Esophagus mucosa (tissue), 1 donor: ENCODE measurements at regions not wholly inside any gene's neighbourhood (a gene's known extent, or its start where the extent isn't known, plus 50 kb on each side); places are given as distances from the start of the nearest gene placed in this dataset.
A peak's percentile ranks its signal among the peaks of the same experiment; 100 is the strongest.

Experiments
- ATAC-seq: fragments of 200-7000 bp; cut with Tn5 transposase; one replicate; pipeline ENCODE4 v1.9.1; 2020
- donor health status: DM: yes; HTN: yes; CAD: no.

DNA sequence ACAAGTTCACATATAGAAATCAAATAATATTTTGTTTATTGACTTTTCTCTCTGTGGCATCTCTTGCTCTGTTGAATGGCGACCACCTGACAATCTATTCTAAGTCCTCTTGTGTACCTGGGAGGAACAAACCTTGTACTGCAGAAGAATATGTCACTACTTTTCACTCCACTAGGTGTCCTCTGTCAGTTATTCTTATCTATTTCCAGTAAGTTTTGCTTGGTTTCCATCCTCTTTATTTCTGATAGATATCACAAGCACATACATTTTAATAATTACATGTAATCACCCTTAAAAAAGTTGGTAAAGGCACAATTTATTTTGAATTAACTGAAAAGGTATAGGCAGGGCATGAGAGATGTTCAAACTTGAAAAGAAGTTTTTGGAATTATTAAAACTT lies 238.4 kb downstream of the SNCA start:
- no peak for ATAC-seq

DNA sequence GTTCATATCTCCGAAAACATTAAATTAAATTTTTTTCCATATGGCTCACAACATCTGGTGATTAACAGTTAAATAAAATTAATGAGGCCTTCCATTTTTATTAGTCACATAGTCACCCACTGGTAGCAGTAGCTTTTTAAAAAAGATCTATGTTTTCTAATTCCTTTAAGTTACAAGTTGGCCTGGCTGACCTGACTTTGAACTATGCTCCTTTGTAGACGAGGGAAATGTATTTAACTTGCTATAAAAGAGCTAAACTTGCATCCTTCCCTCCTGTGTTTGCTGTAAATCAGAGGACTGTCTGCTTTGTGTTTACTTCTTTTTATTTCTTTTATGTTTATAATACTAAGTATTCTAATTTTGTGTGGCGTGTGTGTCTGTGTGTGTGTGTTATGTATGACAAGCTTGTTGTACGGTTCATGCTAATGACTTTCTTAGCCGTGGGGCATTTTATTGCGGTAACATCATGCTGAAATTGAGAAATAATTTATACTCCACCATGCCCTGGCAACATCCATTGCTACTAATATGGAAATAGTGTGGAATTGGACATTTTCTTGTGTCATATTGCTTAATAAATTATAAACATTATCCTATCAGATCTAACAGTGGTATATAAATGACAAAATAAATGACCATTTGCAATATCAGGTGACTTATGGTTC lies 241.7 kb downstream of the SNCA start:
- no peak for ATAC-seq

DNA sequence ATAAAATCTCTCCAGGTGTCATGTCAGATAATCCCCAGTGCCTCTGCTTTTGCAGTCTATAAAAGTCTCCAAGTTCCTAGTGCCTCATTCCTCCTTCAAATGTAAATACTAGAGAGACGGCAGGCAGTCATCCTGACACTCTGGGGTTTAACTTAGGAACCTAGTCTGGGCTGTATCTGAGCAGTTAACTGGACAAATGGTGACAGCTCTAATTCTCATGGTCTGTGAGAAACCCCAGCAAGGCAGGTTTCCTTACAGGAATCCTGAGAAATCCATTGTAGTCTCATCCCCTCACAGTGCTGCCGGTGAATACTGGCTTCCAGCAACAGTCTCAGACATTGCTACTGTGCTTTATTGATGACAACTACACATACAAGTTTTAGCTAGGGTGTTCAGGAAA lies 246.8 kb downstream of the SNCA start:
- no peak for ATAC-seq

DNA sequence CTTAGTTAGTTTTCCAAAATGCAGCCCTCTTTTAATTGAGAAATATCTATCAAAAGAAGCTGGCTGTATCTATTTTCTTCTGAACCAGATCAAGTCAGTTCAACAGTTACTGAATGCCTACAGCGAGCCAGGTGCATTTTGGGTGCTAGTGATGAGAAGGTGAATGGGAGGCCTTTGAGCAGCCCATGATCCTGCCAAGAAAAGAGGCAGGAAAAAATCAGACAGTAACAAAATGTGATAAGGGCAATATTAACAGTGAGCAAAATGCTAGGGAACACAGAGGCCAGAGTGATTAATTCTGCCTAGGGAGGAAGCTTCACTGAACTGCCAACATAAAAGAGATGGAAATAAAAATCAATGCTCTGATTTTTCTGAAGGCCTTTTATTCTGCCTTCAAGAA lies 248.5 kb downstream of the SNCA start:
- no peak for ATAC-seq

DNA sequence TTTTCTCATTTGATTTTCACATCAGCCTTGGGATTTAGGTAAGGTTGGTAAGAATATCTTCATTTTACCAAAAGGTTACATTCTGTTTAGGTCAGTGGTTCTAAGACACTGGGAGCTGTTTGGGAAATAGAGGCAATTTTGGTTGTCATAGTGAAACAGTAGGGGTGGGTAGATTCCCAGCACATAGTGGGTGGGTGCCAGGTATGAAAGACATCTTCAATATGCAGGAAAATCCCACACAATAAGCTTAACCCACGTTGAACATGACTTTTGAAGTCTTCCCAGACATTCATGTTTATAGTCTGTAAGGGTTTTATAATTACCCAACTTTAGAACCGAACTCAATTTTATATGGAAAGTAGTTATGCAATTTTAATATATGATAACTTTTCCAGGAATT lies 249.6 kb downstream of the SNCA start:
- ATAC-seq: no peak

DNA sequence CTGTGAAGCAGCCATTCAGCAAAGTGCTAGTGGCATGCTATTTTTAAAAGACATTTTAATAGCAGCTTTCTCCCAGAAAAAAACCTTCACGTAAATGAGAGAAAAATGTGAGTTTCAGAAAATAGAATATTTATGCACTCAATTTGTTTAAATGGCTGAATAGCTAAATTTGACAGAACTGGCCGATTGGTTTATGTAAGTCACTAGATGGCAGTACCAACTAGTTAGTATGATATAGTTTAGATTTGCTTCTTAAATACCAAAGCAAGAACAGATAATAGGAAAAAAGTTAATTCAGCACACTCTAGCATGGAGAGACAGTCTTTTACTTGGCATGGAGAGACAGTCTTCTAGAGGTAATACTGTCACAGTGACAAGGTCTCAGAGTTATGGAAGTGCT lies 250.1 kb downstream of the SNCA start:
- no peak for ATAC-seq

DNA sequence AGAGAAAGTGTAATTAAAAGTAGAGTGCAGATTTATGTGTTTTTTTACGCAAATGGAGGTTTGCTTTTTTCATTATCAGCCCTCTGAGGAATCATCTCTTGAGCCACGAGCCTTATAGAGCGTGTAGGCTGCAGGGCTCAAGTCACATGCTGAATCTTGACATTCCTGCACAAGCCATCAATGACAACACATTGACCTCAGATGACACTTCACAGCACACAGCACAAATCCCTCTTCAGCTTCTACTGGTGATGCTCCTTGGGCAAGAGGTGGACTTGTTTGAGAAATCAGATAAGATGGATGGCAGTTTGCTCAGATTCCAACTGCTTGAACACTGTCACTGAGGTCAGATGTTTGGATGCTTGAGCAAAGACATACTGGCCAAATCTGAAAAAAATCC lies 250.6 kb downstream of the SNCA start:
- ATAC-seq: no peak

DNA sequence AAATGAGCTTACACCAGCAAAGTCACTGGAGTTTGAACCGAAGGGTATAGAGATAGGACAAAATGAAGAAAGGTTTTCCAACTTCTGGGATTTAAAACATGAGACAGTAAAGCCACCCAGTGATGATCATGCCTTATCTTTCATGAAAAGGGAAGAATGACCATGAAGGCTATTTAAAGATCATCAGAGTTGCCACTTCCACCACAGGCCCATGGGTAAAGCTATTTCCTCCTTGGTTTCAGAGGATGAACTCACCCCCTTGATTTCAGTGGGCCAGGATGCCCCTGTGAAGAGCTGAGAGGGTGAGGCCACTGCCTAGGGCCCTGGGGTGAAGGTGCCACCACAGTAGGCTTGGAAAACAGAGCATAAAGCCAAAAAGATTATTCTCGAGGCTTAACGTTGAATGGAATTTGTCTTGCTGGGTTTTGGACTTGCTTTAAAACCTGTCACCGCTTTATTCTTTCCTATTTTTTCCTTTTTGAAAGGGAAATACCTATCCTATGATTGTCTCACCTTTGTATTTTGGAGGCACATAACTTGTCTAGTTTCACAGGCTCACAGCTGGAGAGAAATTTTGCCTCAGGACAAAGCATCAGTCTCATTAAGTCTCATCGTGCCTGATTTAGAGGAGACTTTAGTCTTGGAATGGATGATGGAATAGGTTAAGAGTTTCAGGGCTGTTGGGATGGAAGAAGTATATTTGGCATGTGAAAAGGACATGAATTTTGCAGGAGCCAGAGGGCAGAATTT lies 254.0 kb downstream of the SNCA start:
- no peak for ATAC-seq

DNA sequence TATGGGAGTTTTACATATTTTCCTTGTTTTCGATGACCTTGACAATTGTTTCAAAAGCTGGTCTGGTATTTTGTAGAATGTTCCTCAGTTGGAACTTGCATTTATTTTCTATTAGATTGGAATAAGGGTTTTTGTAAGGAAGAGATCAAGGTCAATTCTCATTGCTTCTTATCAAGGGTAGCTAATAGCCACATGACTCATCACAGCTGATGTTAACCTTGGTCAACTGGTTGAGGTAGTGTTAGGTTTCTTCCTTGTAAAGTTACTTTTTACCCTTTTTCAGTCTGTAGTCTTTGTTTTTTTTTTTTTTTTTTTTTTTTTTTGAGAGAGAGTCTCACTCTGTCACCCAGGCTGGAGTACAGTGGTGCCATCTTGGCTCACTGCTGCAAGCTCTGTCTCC lies 257.2 kb downstream of the SNCA start:
- no peak for ATAC-seq

DNA sequence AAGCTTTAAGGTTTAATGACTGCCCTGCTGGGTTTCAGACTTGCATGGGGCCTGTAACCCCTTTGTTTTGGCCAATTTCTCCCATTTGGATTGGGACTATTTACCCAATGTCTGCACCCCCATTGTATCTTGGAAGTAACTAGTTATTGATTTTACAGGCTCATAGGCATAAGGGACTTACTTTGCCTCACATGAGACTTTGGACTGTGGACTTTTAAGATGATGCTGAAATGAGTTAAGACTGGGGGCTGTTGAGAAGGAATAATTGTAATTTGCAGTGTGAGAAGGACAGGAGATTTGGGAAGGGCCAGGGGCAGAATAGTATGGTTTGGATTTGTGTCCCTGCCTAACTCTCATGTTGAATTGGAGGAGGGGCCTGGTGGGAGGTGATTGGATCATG lies 260.7 kb downstream of the SNCA start:
- no peak for ATAC-seq

DNA sequence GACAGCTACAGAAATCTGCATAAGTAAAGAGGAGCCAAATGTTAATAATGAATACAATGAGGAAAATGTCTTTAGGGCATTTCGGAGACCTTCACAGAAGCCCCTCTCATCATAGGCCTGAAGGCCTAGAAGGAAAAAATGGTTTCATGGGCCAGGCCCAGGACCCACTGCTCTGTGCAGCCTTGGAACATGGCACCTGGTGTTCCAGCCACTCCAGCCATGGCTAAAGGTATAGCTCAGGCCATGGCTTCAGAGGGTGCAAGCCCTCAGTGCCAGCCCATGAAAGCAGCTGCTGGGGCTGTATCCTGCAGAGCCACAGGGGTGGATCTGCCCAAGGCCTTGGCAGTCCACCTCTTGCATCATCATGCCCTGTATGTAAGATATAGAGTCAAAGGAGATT lies 261.1 kb downstream of the SNCA start:
- ATAC-seq: no peak

DNA sequence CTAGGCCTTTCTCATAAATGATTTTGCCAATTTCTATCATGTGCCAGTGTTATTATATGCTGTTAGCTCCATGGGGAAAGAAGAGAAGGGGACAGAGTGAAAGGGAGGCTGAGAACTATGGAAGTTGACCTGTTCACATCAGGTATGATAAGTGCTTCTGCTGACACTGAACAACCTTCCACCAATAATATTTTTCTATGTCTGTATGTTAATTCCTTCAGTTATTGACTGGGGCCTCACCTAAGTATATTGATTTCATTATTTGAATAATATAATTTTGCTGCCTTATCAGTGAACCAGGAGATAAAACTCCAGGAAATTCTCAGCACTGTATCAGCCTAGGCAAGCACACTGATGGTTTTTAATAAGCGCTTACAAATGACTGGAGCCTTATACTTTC lies 262.8 kb downstream of the SNCA start:
- no peak for ATAC-seq

DNA sequence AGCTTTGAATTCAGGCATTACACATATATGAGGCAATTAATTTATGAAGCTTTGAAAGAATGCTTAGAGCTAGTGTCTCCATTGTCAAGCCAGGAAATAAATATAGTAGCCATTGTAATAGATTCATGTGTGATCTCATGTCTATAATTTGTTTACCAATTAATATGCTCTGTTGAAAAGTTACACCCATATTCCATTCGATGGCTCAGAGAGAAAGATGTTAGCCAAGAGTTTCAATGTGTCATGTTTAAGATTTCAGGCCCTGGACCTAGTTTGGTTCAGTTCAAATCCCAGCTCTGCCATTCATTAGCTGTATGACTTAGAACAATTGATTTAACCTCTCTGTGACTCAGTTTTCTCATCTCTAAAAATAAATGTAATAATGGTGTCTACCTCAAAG lies 263.3 kb downstream of the SNCA start:
- ATAC-seq: no peak

DNA sequence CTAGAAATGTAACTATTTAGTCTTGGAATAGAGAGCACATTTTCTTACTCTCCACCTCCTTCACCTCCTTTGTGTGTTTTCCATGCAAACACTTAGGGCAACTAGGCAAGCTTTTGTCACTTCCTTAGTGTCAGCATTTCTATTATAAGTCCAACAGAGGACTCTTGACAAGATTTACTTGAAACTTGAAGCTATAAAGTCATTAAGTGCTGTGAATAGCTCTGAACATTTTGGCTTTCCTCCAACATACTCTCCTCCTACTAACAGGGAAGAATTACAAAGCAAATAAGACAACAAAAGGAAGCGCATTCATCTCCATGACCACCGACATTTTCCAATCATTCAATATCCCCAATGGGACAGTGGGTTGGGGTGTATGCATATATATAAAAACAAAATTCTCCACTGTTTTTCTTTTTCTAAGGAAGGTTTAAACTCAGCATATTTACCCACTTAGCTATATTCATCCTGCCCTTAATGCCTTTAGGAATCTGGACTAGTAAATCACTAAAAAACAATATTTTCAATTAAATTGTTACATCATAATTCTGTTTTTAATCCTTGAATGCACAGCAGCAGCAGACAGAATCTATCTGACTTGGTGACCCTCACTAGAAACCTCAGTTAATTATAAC lies 264.6 kb downstream of the SNCA start:
- ATAC-seq: no peak

DNA sequence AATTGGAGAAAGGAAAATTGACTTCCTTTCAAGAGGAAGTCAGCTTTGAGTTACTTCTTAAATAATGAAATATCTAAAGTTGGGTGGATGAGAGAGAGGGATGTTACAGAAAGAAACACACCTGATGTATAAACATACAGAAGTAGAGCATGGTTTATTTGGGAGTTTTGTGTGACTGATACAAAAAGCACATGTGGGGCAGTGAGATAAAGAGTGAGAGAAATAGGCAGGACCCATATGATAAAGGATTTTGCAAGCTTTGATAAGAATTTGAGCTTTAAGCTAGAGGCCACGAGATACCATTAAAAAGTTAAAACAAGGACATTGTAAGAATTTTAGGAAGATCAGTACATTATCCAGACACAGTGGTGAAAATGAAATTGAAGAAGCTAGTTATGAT lies 263.3 kb upstream of the GPRIN3 start:
- ATAC-seq: no peak

DNA sequence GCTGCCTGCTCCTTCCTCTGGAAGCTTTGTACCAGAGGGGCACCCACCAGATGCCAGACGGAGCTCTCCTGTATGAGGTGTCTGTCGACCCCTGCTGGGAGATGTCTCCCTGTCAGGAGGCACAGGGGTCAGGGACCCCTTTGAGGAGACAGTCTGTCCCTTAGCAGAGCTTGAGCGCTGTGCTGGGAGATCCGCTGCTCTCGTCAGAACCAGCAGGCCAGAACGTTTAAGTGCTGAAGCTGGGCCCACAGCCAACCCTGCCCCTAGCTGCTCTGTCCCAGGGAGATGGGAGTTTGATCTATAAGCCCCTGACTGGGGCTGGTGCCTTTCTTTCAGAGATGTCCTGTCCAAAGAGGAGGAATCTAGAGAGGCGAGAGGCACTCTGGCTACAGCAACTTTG lies 260.3 kb upstream of the GPRIN3 start:
- no peak for ATAC-seq

DNA sequence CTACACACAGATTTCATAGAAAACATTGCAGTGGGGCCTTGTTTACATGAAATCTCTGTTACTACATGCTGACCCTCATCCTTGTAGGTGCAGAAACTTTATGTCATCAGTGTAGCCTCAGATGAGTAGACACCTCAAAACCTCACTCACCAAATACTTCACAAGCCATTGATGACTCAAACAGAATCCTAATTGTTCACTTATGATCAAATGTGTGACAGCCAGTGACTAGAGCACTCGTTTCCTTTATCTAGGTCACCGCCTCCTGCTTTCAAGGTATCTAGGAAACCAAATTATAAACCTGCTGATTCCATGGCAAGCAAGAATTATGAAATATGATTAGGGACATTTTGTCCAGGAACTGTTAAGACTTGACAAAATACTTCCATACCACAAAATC lies 255.8 kb upstream of the GPRIN3 start:
- no peak for ATAC-seq

DNA sequence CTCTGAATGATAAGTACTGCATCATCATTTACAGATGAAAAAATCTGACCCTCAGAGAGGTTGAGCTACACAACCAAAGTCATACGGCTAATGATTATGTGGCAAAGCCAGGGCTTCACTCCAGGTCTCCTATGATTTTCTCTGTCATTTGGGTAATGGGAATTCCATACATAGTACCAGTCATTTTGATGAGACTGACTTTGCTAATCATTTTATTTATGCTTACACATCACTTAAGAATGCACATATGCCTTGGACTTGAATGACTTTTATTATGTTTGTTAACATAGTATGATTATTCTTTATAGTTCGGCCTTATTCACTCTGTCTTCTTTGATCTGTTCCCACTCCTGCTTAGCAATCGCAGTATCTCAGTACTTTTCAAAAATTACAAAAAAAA lies 255.1 kb upstream of the GPRIN3 start:
- ATAC-seq: no peak

DNA sequence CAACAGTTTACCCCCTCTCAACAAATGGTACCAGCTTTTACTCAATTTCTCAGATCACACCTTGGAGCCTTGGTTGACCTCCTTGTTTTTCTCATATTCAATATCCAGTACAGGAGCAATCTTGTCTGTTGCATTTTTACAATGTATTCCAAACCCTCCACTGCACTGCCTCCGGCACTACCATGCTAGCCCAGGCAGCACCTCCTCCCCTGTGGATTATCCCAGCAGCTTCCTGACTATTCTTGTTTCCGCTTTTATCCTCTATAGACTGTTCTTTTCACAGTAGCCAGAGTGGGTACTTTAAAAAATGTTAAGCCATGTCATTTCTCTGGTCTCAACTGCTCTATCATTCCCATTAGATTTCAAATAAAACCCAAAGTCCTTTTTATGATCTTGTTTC lies 253.4 kb upstream of the GPRIN3 start:
- peak; percentile 48 for ATAC-seq

DNA sequence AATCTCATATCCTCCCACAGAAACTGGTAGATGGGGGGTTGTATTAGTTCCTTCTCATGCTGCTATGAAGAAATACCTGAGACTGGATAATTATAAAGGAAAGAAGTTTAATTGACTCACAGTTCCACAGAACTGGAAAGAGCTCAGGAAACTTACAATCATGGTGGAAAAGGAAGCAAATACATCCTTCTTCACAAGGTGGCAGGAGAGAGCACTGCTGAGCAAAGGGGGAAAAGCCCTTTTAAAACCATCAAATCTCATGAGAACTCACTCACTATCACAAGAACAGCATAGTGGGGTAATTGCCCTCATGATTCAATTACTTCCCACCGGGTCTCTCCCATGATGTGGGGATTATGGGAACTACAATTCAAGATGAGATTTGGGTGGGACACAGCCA lies 250.5 kb upstream of the GPRIN3 start:
- ATAC-seq: no peak

DNA sequence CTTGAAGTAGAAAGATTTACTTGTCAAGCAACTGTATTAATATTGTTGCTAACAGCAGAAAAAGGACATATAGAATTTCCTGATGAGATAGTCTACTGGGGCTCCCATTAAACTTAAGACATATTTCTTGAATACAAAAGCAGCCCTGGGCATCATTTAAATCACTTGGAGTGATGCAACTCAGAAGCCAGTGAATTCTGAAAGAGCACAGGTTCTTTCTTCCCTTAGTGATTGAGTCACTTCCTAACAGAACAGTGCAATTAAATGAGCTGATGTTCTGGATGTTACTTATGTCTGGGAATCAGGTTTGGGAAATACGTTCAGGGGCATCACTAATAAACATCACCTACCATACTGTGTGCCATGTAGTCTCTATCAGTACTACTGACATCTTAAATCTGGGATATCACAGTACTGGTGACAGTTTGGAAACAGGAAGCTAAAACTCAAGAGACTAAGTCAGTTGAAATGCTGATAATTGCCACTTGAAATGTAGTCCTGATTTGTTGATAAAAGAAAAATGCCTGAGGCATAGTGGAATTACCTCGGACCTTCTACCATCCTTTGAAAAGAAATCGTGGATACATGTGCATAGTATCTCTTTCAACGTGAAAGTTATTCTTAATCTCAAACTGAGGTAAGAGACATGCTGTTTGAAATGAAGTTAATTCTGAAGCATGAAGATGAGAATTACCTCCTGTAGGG lies 249.2 kb upstream of the GPRIN3 start:
- no peak for ATAC-seq

DNA sequence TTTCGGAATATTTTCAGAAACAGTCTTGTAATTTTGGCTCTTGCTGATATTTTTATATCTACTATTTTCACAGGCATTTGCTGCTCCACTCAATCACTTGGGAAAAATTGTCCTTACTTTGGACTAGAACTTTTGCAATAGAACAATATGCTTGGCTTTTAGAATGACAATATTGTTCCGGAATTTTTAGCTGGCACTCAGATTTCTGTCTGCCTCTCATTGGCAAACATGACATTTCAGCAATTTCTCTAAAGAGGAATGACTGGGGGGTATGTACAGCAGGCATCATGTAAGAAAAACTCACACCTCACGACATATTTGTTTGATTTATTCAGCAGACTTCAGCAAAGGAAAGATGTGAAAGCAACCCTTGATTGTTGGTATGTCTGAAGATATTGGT lies 243.6 kb upstream of the GPRIN3 start:
- ATAC-seq: no peak

DNA sequence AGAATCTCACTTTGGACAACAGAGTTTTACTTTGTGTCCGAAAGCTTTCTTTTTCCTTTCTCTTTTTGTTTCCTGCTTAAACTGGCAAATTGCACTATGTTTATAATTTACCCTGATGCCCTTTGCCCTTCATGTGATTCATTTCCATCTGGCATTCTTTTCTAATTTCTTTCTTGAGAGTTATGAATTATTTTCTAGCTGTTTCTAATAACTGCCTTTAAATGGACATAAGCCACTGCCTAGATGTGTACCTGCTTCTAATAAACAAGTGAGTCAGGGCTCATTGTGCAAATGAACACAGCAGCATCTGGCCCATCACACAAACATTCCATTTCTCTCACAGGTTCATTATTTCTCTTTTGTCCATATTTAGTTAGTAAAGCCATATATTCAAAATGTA lies 242.3 kb upstream of the GPRIN3 start:
- ATAC-seq: no peak

DNA sequence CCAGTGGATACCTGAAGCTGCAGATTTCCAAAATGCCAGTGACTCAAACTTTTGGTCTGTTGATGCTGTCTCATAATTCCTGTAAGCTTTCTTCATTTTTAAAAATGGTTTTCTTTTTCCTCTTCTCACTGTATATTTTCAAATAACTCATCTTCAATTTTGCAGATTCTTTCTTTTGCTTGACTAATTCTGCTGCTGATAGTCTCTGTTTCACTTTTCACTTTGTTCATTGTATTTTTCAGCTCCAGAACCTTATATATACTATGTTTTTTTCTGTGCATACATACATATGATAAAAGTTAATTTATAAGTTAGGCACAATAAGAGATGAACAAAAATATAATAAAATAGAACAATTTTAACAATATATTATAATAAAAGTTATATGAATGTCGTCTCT lies 237.7 kb upstream of the GPRIN3 start:
- no peak for ATAC-seq
